ENCODE measurements at regions not wholly inside any gene's neighbourhood (a gene's known extent, or its start where the extent isn't known, plus 50 kb on each side); places are given as distances from the start of the nearest gene placed in this dataset.

DNA sequence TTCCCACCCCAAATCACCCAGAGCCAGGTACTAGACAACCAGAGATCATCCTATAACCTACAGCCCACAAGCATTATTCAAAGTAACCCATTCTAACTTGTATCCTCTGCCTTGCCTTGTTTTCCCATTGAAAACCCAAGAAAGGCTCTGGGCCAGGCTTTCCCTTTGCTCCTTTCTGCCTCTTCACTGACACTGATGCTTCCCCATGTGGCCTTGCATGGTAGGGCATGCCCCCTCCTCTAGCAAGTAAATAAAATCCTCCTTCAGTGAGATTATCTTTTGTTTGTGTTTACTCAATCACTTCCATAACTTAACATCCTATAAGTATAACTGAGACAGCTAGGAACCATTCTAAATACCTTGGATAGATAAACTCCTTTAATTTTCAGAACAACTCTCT lies 65.6 kb upstream of the FAR1 start:
- Histone ChIP-seq H3K4me1 (ENCODE audit: control insufficient read depth, insufficient read depth, low read length) (no peaks in the 10 kb centered on the region), H3K4me3 (ENCODE audit: insufficient read depth, low read depth, low read length) (no peak overlapping the region), H3K79me1 (ENCODE audit: low read depth in 1 of 2, low read length in 2 of 2) (no peaks in the 10 kb centered on the region), H3K23ac (ENCODE audit: low read depth, low read length) (no peak overlapping the region), H4K20me1 (ENCODE audit: insufficient read depth, low read length) (no peaks in the 10 kb centered on the region), H3K18ac (ENCODE audit: low read depth, low read length) (no peak overlapping the region), H3K27ac (ENCODE audit: insufficient read depth, low read length) (no peak overlapping the region), H3K9ac (ENCODE audit: low read depth, low read length) (no peak overlapping the region), H4K5ac (ENCODE audit: low read depth, low read length) (no peak overlapping the region), H4K8ac (ENCODE audit: low read depth in 2 of 2, low read length in 2 of 2) (no peak overlapping the region), H3K4me2 (ENCODE audit: low read depth, low read length) (no peak overlapping the region), H4K91ac (ENCODE audit: insufficient read depth, low read depth, low read length) (no peak overlapping the region), H3K9me3 (ENCODE audit: control insufficient read depth, insufficient read depth, low read length) (no peaks in the 10 kb centered on the region), H3K36me3 (ENCODE audit: control insufficient read depth, insufficient read depth, low read length) (no peaks in the 10 kb centered on the region), H2AK5ac (ENCODE audit: low read depth, low read length) (no peak overlapping the region), H2BK20ac (ENCODE audit: low read depth, low read length) (no peak overlapping the region), H3K9me1 (ENCODE audit: insufficient read depth, low read length) (no peaks in the 10 kb centered on the region), H3K56ac (ENCODE audit: extremely low read depth, insufficient read depth, low read length) (no peak overlapping the region), H2BK15ac (ENCODE audit: low read depth, low read length) (no peak overlapping the region), H2AK9ac (replicated peaks; ENCODE audit: low read depth, low read length, poor library complexity) (no peak overlapping the region), H2AFZ (replicated peaks; ENCODE audit: low read length, poor library complexity) (no peak overlapping the region), H3K27me3 (ENCODE audit: control insufficient read depth, insufficient read depth, low read length) (no peaks in the 10 kb centered on the region), H2BK5ac (ENCODE audit: low read depth, low read length, poor library complexity, severe bottlenecking) (no peak overlapping the region), H2BK120ac (ENCODE audit: low read depth, low read length) (no peak overlapping the region), H3K14ac (replicated peaks; ENCODE audit: low read depth, low read length) (no peak overlapping the region), H3K4ac (ENCODE audit: low read depth, low read length) (no peak overlapping the region)
- ChIA-PET CTCF (no interaction called here), POLR2A (ENCODE audit: unreplicated experiment) (no interaction called here)
- intact Hi-C loops (cut with micrococcal nuclease), result no loop called here
- no peak for ATAC-seq (ENCODE audit: low read depth)
- TF ChIP-seq POLR2A (IDR thresholded peaks at IDR 0.05; ENCODE audit: low read depth, low read length), result no peak
- TF ChIP-seq FOS (IDR thresholded peaks at IDR 0.05; ENCODE audit: low read depth, low read length), result no peak
- TF ChIP-seq RAD21 (IDR thresholded peaks at IDR 0.05; ENCODE audit: low read length), result no peak
- no peak for TF ChIP-seq NFE2L2 (IDR thresholded peaks at IDR 0.05; ENCODE audit: low read depth, low read length)
- TF ChIP-seq RFX5 (IDR thresholded peaks at IDR 0.05; ENCODE audit: low read depth, low read length), result no peak
- BruUV-seq (replicated peaks), result no TSS peak
- dilution Hi-C loops (cut with HindIII; ENCODE audit: low sequenced_read_pairs, unreplicated experiment), result no loop called here
- in situ Hi-C loops (cut with MboI; ENCODE audit: low sequenced_read_pairs), result no loop called here
- no peak for DNase-seq

Data from IMR-90 (cell line).